ENCODE measurements at regions not wholly inside any gene's neighbourhood (a gene's known extent, or its start where the extent isn't known, plus 50 kb on each side); places are given as distances from the start of the nearest gene placed in this dataset.
A peak's percentile ranks its signal among the peaks of the same experiment; 100 is the strongest.

DNA sequence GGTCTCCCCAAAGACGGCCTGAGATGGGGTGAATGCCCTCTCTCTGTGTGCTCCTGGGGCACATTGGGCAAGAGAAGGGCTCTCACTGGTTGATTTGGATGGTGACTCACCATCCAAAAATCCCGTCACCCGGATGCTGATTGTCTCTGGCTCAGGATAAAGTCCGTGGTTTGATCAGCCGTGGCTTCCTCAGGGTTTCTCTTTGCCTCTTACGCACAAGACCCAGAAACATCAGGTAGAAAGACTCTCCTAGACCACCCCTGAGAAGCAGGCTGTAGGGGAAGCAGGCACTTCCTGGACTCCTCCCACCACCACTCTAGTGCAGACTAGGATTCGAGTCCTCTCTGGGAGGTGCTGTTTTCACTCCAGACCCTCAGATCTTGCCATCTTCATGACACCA is 176.1 kb upstream of the NCAM1 start:
- Histone ChIP-seq H3K27ac (peak overlapping the region; percentile 78 to 84), H3K27me3 (replicated peaks; ENCODE audit: insufficient read depth) (no peaks in the 10 kb centered on the region), H3K4me1 (ENCODE audit: control insufficient read depth in 1 of 2, low read depth in 2 of 2) (peaks cover 9 to 50% of the 10 kb centered on the region in 2 donors), H3K9me3 (no peaks in the 10 kb centered on the region), H3K4me3 (peak overlapping the region; percentile 52), H3K36me3 (no peaks in the 10 kb centered on the region)
- TF ChIP-seq, protein P1, sequence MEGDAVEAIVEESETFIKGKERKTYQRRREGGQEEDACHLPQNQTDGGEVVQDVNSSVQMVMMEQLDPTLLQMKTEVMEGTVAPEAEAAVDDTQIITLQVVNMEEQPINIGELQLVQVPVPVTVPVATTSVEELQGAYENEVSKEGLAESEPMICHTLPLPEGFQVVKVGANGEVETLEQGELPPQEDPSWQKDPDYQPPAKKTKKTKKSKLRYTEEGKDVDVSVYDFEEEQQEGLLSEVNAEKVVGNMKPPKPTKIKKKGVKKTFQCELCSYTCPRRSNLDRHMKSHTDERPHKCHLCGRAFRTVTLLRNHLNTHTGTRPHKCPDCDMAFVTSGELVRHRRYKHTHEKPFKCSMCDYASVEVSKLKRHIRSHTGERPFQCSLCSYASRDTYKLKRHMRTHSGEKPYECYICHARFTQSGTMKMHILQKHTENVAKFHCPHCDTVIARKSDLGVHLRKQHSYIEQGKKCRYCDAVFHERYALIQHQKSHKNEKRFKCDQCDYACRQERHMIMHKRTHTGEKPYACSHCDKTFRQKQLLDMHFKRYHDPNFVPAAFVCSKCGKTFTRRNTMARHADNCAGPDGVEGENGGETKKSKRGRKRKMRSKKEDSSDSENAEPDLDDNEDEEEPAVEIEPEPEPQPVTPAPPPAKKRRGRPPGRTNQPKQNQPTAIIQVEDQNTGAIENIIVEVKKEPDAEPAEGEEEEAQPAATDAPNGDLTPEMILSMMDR (IDR thresholded peaks at IDR 0.05) = no peak
- no peak for DNase-seq (ENCODE audit: low spot score)
- peak; percentile 55 for ATAC-seq (ENCODE audit: insufficient number of reproducible peaks, low FRiP score, low read depth)

GRCh38 chr11:112785719-112786118 is 175.5 kb upstream of the NCAM1 start:
- no peaks in the 10 kb centered on the region for H3K9me3 ChIP-seq
- peak overlapping the region; percentile 52 for H3K4me3 ChIP-seq
- H3K27me3 ChIP-seq (replicated peaks; ENCODE audit: insufficient read depth) = no peaks in the 10 kb centered on the region
- peaks cover 9 to 45% of the 10 kb centered on the region in 2 donors for H3K4me1 ChIP-seq (ENCODE audit: control insufficient read depth in 1 of 2, low read depth in 2 of 2)
- H3K27ac ChIP-seq = peak overlapping the region; percentile 78 to 84
- no peak for ATAC-seq (ENCODE audit: insufficient number of reproducible peaks, low FRiP score, low read depth)
- peak; percentile 42 for DNase-seq (ENCODE audit: low spot score)
- no peaks in the 10 kb centered on the region for H3K36me3 ChIP-seq
- TF ChIP-seq, protein P1 (IDR thresholded peaks at IDR 0.05) = no peak

GRCh38 chr11:112786196-112786595 is 175.0 kb upstream of the NCAM1 start:
- TF ChIP-seq, protein P1 (IDR thresholded peaks at IDR 0.05) = no peak
- Histone ChIP-seq H3K4me3 (no peak overlapping the region), H3K27ac (peak overlapping the region; percentile 78 to 84), H3K4me1 (ENCODE audit: control insufficient read depth in 1 of 2, low read depth in 2 of 2) (peaks cover 9 to 40% of the 10 kb centered on the region in 2 donors), H3K36me3 (no peaks in the 10 kb centered on the region), H3K9me3 (no peaks in the 10 kb centered on the region), H3K27me3 (replicated peaks; ENCODE audit: insufficient read depth) (no peaks in the 10 kb centered on the region)
- ATAC-seq (ENCODE audit: insufficient number of reproducible peaks, low FRiP score, low read depth) (no peak), DNase-seq (ENCODE audit: low spot score) (no peak)

GRCh38 chr11:112786886-112787530 is 174.2 kb upstream of the NCAM1 start:
- Histone ChIP-seq H3K27me3 (replicated peaks; ENCODE audit: insufficient read depth) (no peaks in the 10 kb centered on the region), H3K9me3 (no peaks in the 10 kb centered on the region), H3K4me3 (no peak overlapping the region), H3K27ac (peak overlapping the region in 1 of 2 donors; percentile 84), H3K36me3 (no peaks in the 10 kb centered on the region), H3K4me1 (ENCODE audit: control insufficient read depth in 1 of 2, low read depth in 2 of 2) (peaks cover 9 to 37% of the 10 kb centered on the region in 2 donors)
- DNase-seq (ENCODE audit: low spot score) (no peak), ATAC-seq (ENCODE audit: insufficient number of reproducible peaks, low FRiP score, low read depth) (no peak)
- TF ChIP-seq, protein P1 (IDR thresholded peaks at IDR 0.05) = no peak

DNA sequence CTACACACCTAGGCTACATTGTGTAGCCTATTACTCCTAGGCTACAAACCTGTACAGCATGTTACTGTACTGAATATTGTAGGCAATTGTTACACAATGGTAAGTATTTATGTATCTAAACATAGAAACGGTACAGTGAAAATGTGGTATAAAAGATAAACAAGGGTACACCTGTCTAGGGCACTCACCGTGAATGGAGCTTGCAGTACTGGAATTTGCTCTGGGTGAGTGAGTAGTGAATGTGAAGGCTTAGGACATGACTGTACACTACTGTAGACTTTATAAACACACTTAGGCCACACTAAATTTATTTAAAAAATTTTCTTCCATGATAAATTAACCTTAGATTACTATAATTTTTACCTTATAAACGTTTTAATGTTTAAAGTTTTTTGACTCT is 171.7 kb upstream of the NCAM1 start:
- H3K36me3 ChIP-seq = no peaks in the 10 kb centered on the region
- ATAC-seq (ENCODE audit: insufficient number of reproducible peaks, low FRiP score, low read depth) (no peak), DNase-seq (ENCODE audit: low spot score) (no peak)
- H3K4me3 ChIP-seq = no peak overlapping the region
- no peak overlapping the region for H3K27ac ChIP-seq
- no peaks in the 10 kb centered on the region for H3K9me3 ChIP-seq
- TF ChIP-seq, protein P1 (IDR thresholded peaks at IDR 0.05) = no peak
- H3K4me1 ChIP-seq (ENCODE audit: control insufficient read depth in 1 of 2, low read depth in 2 of 2) = peaks cover 17 to 40% of the 10 kb centered on the region in 2 donors
- H3K27me3 ChIP-seq (replicated peaks; ENCODE audit: insufficient read depth) = no peaks in the 10 kb centered on the region
